ENCODE measurements at regions not wholly inside any gene's neighbourhood (a gene's known extent, or its start where the extent isn't known, plus 50 kb on each side); places are given as distances from the start of the nearest gene placed in this dataset.

DNA sequence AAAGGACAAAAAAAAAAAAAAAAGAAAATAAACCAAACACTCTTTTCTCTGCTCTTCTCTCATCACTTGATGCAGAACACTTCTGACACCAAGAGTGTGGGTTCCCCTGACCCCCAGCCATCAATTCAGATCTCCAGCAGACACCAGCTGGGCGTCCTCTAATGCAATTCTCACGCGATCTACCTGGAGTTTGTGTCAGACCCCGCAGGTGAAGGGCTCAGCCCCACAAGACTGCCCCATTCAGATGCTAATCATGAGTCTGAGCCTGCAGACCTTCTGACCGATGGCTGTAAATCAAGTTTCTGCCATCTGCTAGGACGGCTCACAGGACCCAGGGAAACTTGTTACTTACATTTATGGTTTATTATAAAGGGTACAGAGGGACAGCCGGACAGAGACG, 133.6 kb upstream of the C1orf174 start:
- TF ChIP-seq POLR2A (IDR thresholded peaks at IDR 0.05) (no peak), POLR2AphosphoS5 (IDR thresholded peaks at IDR 0.05) (no peak), EP300 (IDR thresholded peaks at IDR 0.05) (no peak)
- TF ChIP-seq, protein P1, sequence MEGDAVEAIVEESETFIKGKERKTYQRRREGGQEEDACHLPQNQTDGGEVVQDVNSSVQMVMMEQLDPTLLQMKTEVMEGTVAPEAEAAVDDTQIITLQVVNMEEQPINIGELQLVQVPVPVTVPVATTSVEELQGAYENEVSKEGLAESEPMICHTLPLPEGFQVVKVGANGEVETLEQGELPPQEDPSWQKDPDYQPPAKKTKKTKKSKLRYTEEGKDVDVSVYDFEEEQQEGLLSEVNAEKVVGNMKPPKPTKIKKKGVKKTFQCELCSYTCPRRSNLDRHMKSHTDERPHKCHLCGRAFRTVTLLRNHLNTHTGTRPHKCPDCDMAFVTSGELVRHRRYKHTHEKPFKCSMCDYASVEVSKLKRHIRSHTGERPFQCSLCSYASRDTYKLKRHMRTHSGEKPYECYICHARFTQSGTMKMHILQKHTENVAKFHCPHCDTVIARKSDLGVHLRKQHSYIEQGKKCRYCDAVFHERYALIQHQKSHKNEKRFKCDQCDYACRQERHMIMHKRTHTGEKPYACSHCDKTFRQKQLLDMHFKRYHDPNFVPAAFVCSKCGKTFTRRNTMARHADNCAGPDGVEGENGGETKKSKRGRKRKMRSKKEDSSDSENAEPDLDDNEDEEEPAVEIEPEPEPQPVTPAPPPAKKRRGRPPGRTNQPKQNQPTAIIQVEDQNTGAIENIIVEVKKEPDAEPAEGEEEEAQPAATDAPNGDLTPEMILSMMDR (IDR thresholded peaks at IDR 0.05): no peak
- Histone ChIP-seq H3K4me3 (no peak overlapping the region), H3K4me1 (no peaks in the 10 kb centered on the region), H3K27ac (no peak overlapping the region), H3K36me3 (no peaks in the 10 kb centered on the region), H3K9me3 (peaks cover 0 to 7% (median 5%) of the 10 kb centered on the region in 4 donors), H3K27me3 (peaks cover 0 to 31% (median 9%) of the 10 kb centered on the region in 3 donors)
- DNase-seq: no peak
- WGBS, 5 donors: 38 to 50% (median 43%) methylated on average over 7 to 8 of the region's 8 CpGs
- intact Hi-C loops (cut with DNase I; ENCODE audit: low total_unique reads): no loop called here

DNA sequence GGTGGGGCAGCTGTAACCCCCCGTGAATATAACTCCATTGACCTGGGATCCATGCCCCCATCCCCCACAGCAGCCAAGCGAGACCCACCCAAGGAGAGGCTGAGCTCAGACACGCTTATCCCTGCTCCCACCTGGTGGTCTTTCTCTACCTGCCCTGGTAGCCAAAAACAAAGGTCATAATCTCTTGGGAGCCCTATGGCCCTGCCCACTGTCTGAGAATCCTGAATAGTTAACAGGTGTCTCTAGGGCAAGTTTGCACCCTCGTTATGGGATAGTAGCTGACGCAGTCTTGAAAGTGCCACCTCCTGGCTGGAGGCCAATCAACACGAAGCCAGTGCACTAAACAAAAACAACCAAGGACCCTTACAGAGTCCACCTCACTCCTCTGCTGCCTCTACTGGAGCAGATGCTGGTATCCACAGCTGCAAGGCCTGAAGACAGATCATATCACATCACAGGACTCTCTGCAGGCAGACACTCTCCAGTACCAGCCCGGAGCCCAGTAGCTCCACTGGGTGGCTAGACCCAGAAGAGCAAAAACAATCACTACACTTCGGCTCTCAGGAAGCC, 134.3 kb upstream of the C1orf174 start:
- H3K27ac ChIP-seq: no peak overlapping the region
- 49 to 56% (median 54%) methylated on average over 8 of the region's 8 CpGs for WGBS, 5 donors
- TF ChIP-seq EP300 (IDR thresholded peaks at IDR 0.05): no peak
- TF ChIP-seq, protein P1 (IDR thresholded peaks at IDR 0.05): no peak
- TF ChIP-seq POLR2A (IDR thresholded peaks at IDR 0.05): no peak
- no peak for TF ChIP-seq POLR2AphosphoS5 (IDR thresholded peaks at IDR 0.05)
- peaks cover 0 to 31% (median 9%) of the 10 kb centered on the region in 3 donors for H3K27me3 ChIP-seq
- no peaks in the 10 kb centered on the region for H3K4me1 ChIP-seq
- H3K4me3 ChIP-seq: no peak overlapping the region
- no peaks in the 10 kb centered on the region for H3K36me3 ChIP-seq
- intact Hi-C loops (cut with DNase I; ENCODE audit: low total_unique reads): no loop called here
- no peak for DNase-seq
- H3K9me3 ChIP-seq: peaks cover 0 to 7% (median 5%) of the 10 kb centered on the region in 4 donors

DNA sequence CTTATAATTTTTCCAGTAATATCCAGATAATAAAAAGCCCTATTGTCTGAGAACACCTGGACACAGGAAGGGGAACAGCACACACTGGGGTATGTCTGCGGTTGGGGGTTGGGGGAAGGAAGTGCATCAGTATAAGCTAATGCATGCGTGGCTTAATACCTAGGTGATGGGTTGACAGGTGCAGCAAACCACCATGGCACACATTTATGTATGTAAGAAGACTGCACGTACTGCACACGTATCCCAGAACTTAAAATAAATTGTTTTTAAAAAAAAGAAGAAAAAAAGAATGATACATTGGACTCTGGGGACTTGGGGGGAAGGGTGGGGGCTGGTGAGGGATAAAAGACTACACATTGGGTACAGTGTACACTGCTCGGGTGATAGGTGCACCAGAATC, 144.9 kb upstream of the C1orf174 start:
- no peak for DNase-seq
- intact Hi-C loops (cut with DNase I; ENCODE audit: low total_unique reads): no loop called here

DNA sequence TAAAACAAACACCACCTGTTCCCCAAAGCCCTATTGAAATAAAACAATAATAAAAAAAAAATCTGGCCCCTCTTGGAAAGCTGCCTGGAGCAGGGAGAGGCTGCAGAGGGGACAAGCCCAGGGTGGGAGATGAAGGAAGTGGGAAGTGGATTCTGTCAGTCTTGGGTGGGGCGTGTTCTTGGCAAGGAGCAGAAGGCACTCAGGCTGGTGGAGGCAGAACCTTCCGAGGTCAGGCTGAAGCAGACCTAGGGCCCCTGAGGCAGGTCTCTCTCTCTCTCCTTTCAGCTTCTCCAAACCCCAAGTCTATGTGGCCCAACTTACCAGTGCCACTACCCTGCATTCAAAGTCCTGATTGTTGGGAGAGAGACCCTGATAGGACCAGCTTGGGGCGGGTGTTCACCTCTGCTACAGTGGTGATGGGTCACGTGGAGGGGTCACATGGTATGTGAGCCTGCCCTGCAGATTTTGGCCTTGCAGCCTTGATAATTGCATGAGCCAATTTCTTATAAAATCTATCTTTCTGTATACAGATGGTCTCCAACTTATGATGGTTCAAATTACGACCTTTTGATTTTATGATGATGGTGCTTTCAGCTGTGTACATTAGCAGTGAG, 145.4 kb upstream of the C1orf174 start:
- no peaks in the 10 kb centered on the region for H3K4me1 ChIP-seq
- no peaks in the 10 kb centered on the region for H3K36me3 ChIP-seq
- H3K4me3 ChIP-seq: no peak overlapping the region
- no peak overlapping the region for H3K27ac ChIP-seq
- H3K9me3 ChIP-seq: no peaks in the 10 kb centered on the region
- intact Hi-C loops (cut with DNase I; ENCODE audit: low total_unique reads): no loop called here
- peaks cover 0 to 40% (median 0%) of the 10 kb centered on the region in 3 donors for H3K27me3 ChIP-seq
- no peak for TF ChIP-seq POLR2A (IDR thresholded peaks at IDR 0.05)
- TF ChIP-seq, protein P1 (IDR thresholded peaks at IDR 0.05): no peak
- no peak for TF ChIP-seq POLR2AphosphoS5 (IDR thresholded peaks at IDR 0.05)
- no peak for TF ChIP-seq EP300 (IDR thresholded peaks at IDR 0.05)
- 49 to 74% (median 63%) methylated on average over 4 to 5 of the region's 5 CpGs for WGBS, 5 donors
- no peak for DNase-seq

More for the DNA sequence above, 144.9 kb upstream of the C1orf174 start:
- Histone ChIP-seq H3K4me3 (no peak overlapping the region), H3K27me3 (peaks cover 0 to 35% (median 0%) of the 10 kb centered on the region in 3 donors), H3K9me3 (peaks cover 0 to 3% (median 1%) of the 10 kb centered on the region in 4 donors), H3K27ac (no peak overlapping the region), H3K36me3 (no peaks in the 10 kb centered on the region), H3K4me1 (no peaks in the 10 kb centered on the region)
- no peak for TF ChIP-seq POLR2AphosphoS5 (IDR thresholded peaks at IDR 0.05)
- no peak for TF ChIP-seq POLR2A (IDR thresholded peaks at IDR 0.05)
- TF ChIP-seq, protein P1 (IDR thresholded peaks at IDR 0.05): no peak
- no peak for TF ChIP-seq EP300 (IDR thresholded peaks at IDR 0.05)
- WGBS, 5 donors: 50 to 63% (median 54%) methylated on average over 5 of the region's 5 CpGs
